ENCODE measurements at regions not wholly inside any gene's neighbourhood (a gene's known extent, or its start where the extent isn't known, plus 50 kb on each side); places are given as distances from the start of the nearest gene placed in this dataset.

GRCh38 chr17:79425686-79426085, 185.2 kb downstream of the RBFOX3 start:
- peaks cover 34 to 94% of the 10 kb centered on the region in 2 experiments for H3K27me3 ChIP-seq (ENCODE audit: control insufficient read depth in 1 of 2, insufficient read depth in 2 of 2, low read length in 2 of 2)
- H3K4me2 ChIP-seq (ENCODE audit: low read depth, low read length) = no peak overlapping the region
- ATAC-seq (no peak), DNase-seq (ENCODE audit: low spot score) (no peak), FAIRE-seq (no peak)
- no peaks in the 10 kb centered on the region for H3K36me3 ChIP-seq (replicated peaks in 1 of 2; ENCODE audit: control insufficient read depth in 1 of 2, insufficient read depth in 2 of 2, low read length in 2 of 2)
- intact Hi-C loops (cut with micrococcal nuclease; ENCODE audit: unreplicated experiment) = no loop called here
- in situ Hi-C loops (cut with HindIII; ENCODE audit: extremely low pct_ligation_motif_present, low pct_unique_long_range_greater_than_20kb) = no loop called here
- peaks cover 11% of the 10 kb centered on the region for H4K20me1 ChIP-seq (ENCODE audit: insufficient read depth, low read length)
- no peaks in the 10 kb centered on the region for H3K4me1 ChIP-seq (ENCODE audit: insufficient read depth, low read length)
- no peak overlapping the region for H3K9ac ChIP-seq (ENCODE audit: insufficient read depth, low read depth, low read length)
- WGBS (ENCODE audit: low lambda C conversion rate) = 12% methylated on average over 14 of the region's 14 CpGs
- ChIA-PET POLR2A (no interaction called here), CTCF (ENCODE audit: low intra/inter-chr PET ratio, low total read pairs) (no interaction called here)
- no peaks in the 10 kb centered on the region for H3K79me2 ChIP-seq (ENCODE audit: insufficient read depth, low read length)
- TF ChIP-seq ZNF224 (CRISPR knock-in tag; IDR thresholded peaks at IDR 0.05) (no peak), ZBTB21 (CRISPR knock-in tag; IDR thresholded peaks at IDR 0.05) (no peak), TRIM22 (IDR thresholded peaks at IDR 0.05) (no peak)
- TF ChIP-seq, protein P1, sequence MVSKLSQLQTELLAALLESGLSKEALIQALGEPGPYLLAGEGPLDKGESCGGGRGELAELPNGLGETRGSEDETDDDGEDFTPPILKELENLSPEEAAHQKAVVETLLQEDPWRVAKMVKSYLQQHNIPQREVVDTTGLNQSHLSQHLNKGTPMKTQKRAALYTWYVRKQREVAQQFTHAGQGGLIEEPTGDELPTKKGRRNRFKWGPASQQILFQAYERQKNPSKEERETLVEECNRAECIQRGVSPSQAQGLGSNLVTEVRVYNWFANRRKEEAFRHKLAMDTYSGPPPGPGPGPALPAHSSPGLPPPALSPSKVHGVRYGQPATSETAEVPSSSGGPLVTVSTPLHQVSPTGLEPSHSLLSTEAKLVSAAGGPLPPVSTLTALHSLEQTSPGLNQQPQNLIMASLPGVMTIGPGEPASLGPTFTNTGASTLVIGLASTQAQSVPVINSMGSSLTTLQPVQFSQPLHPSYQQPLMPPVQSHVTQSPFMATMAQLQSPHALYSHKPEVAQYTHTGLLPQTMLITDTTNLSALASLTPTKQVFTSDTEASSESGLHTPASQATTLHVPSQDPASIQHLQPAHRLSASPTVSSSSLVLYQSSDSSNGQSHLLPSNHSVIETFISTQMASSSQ (IDR thresholded peaks at IDR 0.05; ENCODE audit: low read depth) = no peak
- TF ChIP-seq, protein P1 (CRISPR knock-in tag; IDR thresholded peaks at IDR 0.05; ENCODE audit: borderline replicate concordance) = no peak
- no TSS peak for BruUV-seq (replicated peaks)
- no peak overlapping the region for H3K4me3 ChIP-seq (replicated peaks in 1 of 3; ENCODE audit: insufficient read depth in 1 of 3, low read depth in 2 of 3, low read length in 3 of 3)
- H3K27ac ChIP-seq (ENCODE audit: extremely low read length, insufficient read depth, low read length) = no peak overlapping the region
- H3K9me3 ChIP-seq (ENCODE audit: low read length) = no peaks in the 10 kb centered on the region
- no peak overlapping the region for H2AFZ ChIP-seq (ENCODE audit: low read length)

Measured in HepG2 (cell line).